Activated CD4-positive, alpha-beta T cell treated with anti-CD3 and anti-CD28 coated beads for 36 hours (primary cell): ENCODE measurements at regions not wholly inside any gene's neighbourhood (a gene's known extent, or its start where the extent isn't known, plus 50 kb on each side); places are given as distances from the start of the nearest gene placed in this dataset.

Experiments
- ATAC-seq: fragments of 200-7000 bp; cut with Tn5 transposase; one replicate; pipeline ENCODE4 v1.10.0; 2021; ENCODE audit warnings: mild to moderate bottlenecking, moderate library complexity
- CTCF ChIA-PET: fragments of 350-600 bp; sonication (Branson Sonifier 250); formaldehyde crosslinking; loops from one replicate; lab custom pipeline; 2021; ENCODE audit warnings: antibody characterized with exemption; lab: Charles Lee
- POLR2A ChIA-PET: fragments of 350-600 bp; sonication (Branson Sonifier 250); formaldehyde crosslinking; loops from one replicate; lab custom pipeline; 2021; ENCODE audit warnings: antibody characterized with exemption, inconsistent platforms; lab: Charles Lee
- DNase-seq: peaks from one replicate; pipeline ENCODE4 v3.0.0-alpha.2; 2020
- H3K27ac Mint-ChIP-seq: one replicate; pipeline ENCODE4 v1.8.0; 2021; ENCODE audit warnings: mixed read lengths
- H3K27me3 Mint-ChIP-seq: one replicate; pipeline ENCODE4 v1.8.0; 2021; ENCODE audit warnings: mixed read lengths
- H3K36me3 Mint-ChIP-seq: one replicate; pipeline ENCODE4 v1.8.0; 2021; ENCODE audit warnings: low read depth, mixed read lengths
- H3K4me1 Mint-ChIP-seq: one replicate; pipeline ENCODE4 v1.8.0; 2021; ENCODE audit warnings: mixed read lengths
- H3K4me3 Mint-ChIP-seq: one replicate; pipeline ENCODE4 v1.8.0; 2021; ENCODE audit warnings: mild to moderate bottlenecking, moderate library complexity, mixed read lengths
- H3K9me3 Mint-ChIP-seq: one replicate; pipeline ENCODE4 v1.8.0; 2021; ENCODE audit warnings: low read depth, mixed read lengths
- intact Hi-C, 2 experiments: fragments of 100-400 bp; cut with DNase I in 1 of 2; cut with micrococcal nuclease in 1 of 2; formaldehyde crosslinking; loops; one replicate each; pipeline versions ENCODE4 v1.14.2 to v1.15.1; 2022 to 2024; cut with DNase I, micrococcal nuclease

DNA sequence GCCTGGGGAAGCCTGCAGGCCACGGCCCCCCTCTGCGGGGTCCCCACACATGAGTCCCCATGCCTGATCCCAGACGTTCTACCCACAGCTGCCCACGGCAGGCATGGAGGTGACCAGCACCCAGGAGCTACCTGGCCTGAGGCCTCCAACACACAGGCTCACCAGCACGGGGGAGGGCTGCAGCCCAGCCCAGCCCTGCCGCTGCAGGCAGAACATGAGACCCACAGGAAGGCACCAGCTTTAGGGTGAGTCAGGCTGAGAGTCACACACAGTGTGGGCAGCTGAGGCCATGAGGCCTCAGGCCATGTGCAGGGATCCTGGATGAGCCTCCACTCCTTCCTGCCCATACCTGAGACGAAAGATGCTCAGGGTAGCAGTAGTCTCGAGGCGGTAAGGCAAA lies 121.1 kb downstream of the PSMG1 start:
- Mint-ChIP-seq H3K27ac (no peak overlapping the region), H3K9me3 (no peaks in the 10 kb centered on the region), H3K27me3 (peaks cover 2% of the 10 kb centered on the region), H3K4me1 (no peaks in the 10 kb centered on the region), H3K36me3 (no peaks in the 10 kb centered on the region), H3K4me3 (no peak overlapping the region)
- ChIA-PET POLR2A (interaction anchor here (0.6 kb wide), 1 partner anchor 253 kb away, joined by 4 read pairs; no protein-coding TSS in a partner anchor), CTCF (no interaction called here)
- DNase-seq: no peak
- no peak for ATAC-seq
- intact Hi-C loops: no loop called here

- no peak for DNase-seq
- Mint-ChIP-seq H3K9me3 (no peaks in the 10 kb centered on the region), H3K36me3 (no peaks in the 10 kb centered on the region), H3K4me3 (no peak overlapping the region), H3K27me3 (peaks cover 2% of the 10 kb centered on the region), H3K4me1 (no peaks in the 10 kb centered on the region), H3K27ac (no peak overlapping the region)
- intact Hi-C loops: no loop called here
- POLR2A ChIA-PET: no interaction called here
- CTCF ChIA-PET: no interaction called here
- no peak for ATAC-seq
Measured at GRCh38 chr21:39061766-39062165, 121.5 kb downstream of the PSMG1 start.

DNA sequence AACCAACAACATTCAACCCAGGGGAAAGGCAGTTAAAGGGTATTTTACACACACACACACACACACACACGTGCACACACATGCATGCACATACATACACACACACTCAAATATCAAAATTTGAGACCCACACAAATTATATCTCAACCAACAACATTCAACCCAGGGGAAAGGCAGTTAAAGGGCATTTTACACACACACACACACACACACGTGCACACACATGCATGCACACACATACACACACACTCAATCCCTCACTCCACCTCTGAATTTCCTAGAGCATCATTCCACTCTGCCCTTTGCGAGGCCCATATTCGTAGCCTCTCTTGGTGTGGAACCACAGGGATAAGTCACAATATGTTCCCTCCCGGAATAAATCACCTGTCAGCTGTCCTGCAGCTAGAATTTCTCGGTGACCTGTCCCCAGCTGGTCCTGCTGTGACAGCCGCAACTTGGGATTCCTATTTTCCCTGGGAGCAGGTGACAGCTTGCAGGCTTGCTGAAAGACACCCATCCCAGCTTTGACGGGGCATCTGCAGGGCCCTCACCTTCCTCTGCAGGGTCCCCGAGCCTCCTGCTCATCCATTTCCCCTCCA lies 122.7 kb downstream of the PSMG1 start:
- ATAC-seq (no peak), DNase-seq (no peak)
- ChIA-PET CTCF (interaction anchor here (0.5 to 1.0 kb wide), 2 partner anchors 21 to 51 kb away, joined by 3 read pairs; no protein-coding TSS in a partner anchor), POLR2A (no interaction called here)
- H3K36me3 Mint-ChIP-seq: no peaks in the 10 kb centered on the region
- H3K4me1 Mint-ChIP-seq: no peaks in the 10 kb centered on the region
- peaks cover 4% of the 10 kb centered on the region for H3K27me3 Mint-ChIP-seq
- no peak overlapping the region for H3K27ac Mint-ChIP-seq
- intact Hi-C loops: no loop called here
- H3K4me3 Mint-ChIP-seq: no peak overlapping the region
- H3K9me3 Mint-ChIP-seq: no peaks in the 10 kb centered on the region

GRCh38 chr21:39057121-39057520 lies 126.1 kb downstream of the PSMG1 start:
- Mint-ChIP-seq H3K4me1 (no peaks in the 10 kb centered on the region), H3K27ac (no peak overlapping the region), H3K4me3 (no peak overlapping the region), H3K9me3 (no peaks in the 10 kb centered on the region), H3K27me3 (peaks cover 4% of the 10 kb centered on the region), H3K36me3 (no peaks in the 10 kb centered on the region)
- no peak for DNase-seq
- CTCF ChIA-PET: interaction anchor here (0.5 kb wide), 1 partner anchor 461 kb away, joined by 3 read pairs; no protein-coding TSS in a partner anchor
- intact Hi-C loops: no loop called here
- POLR2A ChIA-PET: no interaction called here
- ATAC-seq: no peak

GRCh38 chr21:39056636-39057035 lies 126.6 kb downstream of the PSMG1 start:
- Mint-ChIP-seq H3K4me3 (no peak overlapping the region), H3K9me3 (no peaks in the 10 kb centered on the region), H3K36me3 (no peaks in the 10 kb centered on the region), H3K27ac (no peak overlapping the region), H3K27me3 (peaks cover 4% of the 10 kb centered on the region), H3K4me1 (no peaks in the 10 kb centered on the region)
- intact Hi-C loops: no loop called here
- ATAC-seq (no peak), DNase-seq (no peak)
- POLR2A ChIA-PET: no interaction called here
- CTCF ChIA-PET: interaction anchor here (0.5 kb wide), 1 partner anchor 461 kb away, joined by 3 read pairs; no protein-coding TSS in a partner anchor

- DNase-seq: no peak
- H3K4me3 Mint-ChIP-seq: no peak overlapping the region
- intact Hi-C loops: no loop called here
- H3K27ac Mint-ChIP-seq: no peak overlapping the region
- H3K27me3 Mint-ChIP-seq: peaks cover 4% of the 10 kb centered on the region
- CTCF ChIA-PET: no interaction called here
- POLR2A ChIA-PET: no interaction called here
- no peaks in the 10 kb centered on the region for H3K9me3 Mint-ChIP-seq
- H3K4me1 Mint-ChIP-seq: no peaks in the 10 kb centered on the region
- no peak for ATAC-seq
- H3K36me3 Mint-ChIP-seq: no peaks in the 10 kb centered on the region
Measured at GRCh38 chr21:39055167-39055767, 128.0 kb downstream of the PSMG1 start.

DNA sequence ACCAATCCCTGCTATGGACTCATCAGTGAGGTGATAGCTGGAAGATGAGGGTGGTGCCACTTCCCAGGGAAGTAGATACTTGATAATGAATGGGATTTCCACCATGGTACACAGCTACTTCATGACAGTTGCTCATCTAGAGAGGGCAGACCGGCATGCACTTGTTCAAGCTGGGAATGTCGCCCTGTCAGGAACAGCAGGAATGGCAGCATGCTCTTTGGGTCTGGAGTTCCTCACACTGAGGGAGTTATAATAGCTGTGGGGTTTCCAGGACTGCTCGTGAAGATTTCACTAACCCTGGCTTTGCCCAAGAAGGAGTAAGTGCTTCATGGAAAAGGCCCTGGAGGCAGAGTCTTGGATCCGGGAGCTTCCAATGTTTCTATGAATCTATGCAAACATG lies 129.2 kb downstream of the PSMG1 start:
- ATAC-seq: no peak
- intact Hi-C loops: no loop called here
- DNase-seq: no peak
- no peak overlapping the region for H3K4me3 Mint-ChIP-seq
- H3K36me3 Mint-ChIP-seq: no peaks in the 10 kb centered on the region
- H3K27me3 Mint-ChIP-seq: peaks cover 4% of the 10 kb centered on the region
- CTCF ChIA-PET: no interaction called here
- no peaks in the 10 kb centered on the region for H3K4me1 Mint-ChIP-seq
- POLR2A ChIA-PET: no interaction called here
- H3K27ac Mint-ChIP-seq: no peak overlapping the region
- no peaks in the 10 kb centered on the region for H3K9me3 Mint-ChIP-seq

GRCh38 chr21:39053126-39053525 lies 130.1 kb downstream of the PSMG1 start:
- ATAC-seq: no peak
- Mint-ChIP-seq H3K9me3 (no peaks in the 10 kb centered on the region), H3K4me1 (no peaks in the 10 kb centered on the region), H3K36me3 (no peaks in the 10 kb centered on the region), H3K4me3 (no peak overlapping the region), H3K27ac (no peak overlapping the region), H3K27me3 (peaks cover 4% of the 10 kb centered on the region)
- ChIA-PET POLR2A (no interaction called here), CTCF (no interaction called here)
- intact Hi-C loops: no loop called here
- no peak for DNase-seq

DNA sequence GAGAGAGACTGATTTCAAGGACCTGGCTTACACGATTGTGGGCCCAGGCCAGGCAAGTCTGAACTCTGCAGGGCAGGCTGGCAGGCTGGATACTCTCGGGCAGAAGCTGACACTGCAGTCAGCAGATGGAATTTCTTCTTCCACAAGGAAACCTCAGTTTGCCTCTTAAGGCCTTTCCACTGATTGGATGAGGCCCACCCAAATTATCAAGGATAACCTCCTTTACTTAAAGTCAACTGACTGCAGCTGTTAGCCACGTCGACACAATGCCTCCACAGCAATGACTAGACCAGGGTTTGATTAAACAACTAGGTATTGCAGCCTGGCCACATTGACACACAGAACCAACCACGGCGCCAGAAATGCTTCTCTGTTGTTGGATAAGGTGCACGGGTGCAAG lies 130.5 kb downstream of the PSMG1 start:
- POLR2A ChIA-PET: no interaction called here
- intact Hi-C loops: no loop called here
- CTCF ChIA-PET: no interaction called here
- Mint-ChIP-seq H3K4me1 (no peaks in the 10 kb centered on the region), H3K36me3 (no peaks in the 10 kb centered on the region), H3K4me3 (no peak overlapping the region), H3K27ac (no peak overlapping the region), H3K9me3 (no peaks in the 10 kb centered on the region), H3K27me3 (peaks cover 4% of the 10 kb centered on the region)
- ATAC-seq: no peak
- no peak for DNase-seq

GRCh38 chr21:39051588-39051949 lies 131.7 kb downstream of the PSMG1 start:
- ChIA-PET POLR2A (no interaction called here), CTCF (no interaction called here)
- Mint-ChIP-seq H3K9me3 (no peaks in the 10 kb centered on the region), H3K27me3 (peaks cover 2% of the 10 kb centered on the region), H3K27ac (no peak overlapping the region), H3K36me3 (no peaks in the 10 kb centered on the region), H3K4me3 (no peak overlapping the region), H3K4me1 (no peaks in the 10 kb centered on the region)
- no peak for DNase-seq
- ATAC-seq: no peak
- intact Hi-C loops: no loop called here

DNA sequence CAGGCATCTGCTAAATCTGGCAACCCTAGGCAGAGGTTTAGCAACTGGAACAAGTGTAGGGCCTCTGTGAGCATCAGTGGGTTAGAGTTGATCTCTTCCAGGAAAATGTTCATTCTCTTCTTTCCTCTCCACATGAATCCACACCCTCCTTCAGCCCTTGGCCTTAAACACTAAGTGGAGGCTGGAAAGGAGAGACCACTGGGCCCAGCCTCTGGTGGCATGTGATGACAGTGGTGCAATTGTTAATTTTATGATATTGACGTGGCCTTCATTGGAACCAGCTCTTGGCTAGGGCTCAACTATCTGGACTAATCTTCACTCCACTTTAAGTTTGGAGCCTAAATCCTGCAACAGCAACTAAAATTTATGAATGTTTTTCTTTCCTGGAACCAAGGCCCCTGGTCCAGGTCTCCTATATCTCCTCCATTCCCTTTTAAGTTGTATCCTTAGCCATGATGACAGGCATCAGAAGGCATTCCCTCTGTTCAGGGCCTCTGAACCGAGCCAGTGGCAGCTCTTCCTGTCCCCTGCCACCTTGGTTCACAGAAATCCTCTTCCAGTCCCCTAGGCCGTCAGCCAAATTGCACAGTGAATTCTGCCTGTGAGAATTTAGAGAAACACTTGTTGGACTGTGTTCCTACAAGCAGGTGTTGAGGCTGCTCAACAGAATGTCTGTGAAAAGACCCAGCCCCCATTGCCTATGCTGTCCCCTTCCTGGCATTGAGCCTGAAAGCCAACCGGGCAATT lies 132.2 kb downstream of the PSMG1 start:
- Mint-ChIP-seq H3K4me1 (no peaks in the 10 kb centered on the region), H3K27ac (no peak overlapping the region), H3K9me3 (no peaks in the 10 kb centered on the region), H3K36me3 (no peaks in the 10 kb centered on the region), H3K4me3 (no peak overlapping the region), H3K27me3 (no peaks in the 10 kb centered on the region)
- ChIA-PET POLR2A (no interaction called here), CTCF (interaction anchor here (0.6 kb wide), 1 partner anchor 388 kb away, joined by 3 read pairs; no protein-coding TSS in a partner anchor)
- DNase-seq (no peak), ATAC-seq (no peak)
- intact Hi-C loops: no loop called here

DNA sequence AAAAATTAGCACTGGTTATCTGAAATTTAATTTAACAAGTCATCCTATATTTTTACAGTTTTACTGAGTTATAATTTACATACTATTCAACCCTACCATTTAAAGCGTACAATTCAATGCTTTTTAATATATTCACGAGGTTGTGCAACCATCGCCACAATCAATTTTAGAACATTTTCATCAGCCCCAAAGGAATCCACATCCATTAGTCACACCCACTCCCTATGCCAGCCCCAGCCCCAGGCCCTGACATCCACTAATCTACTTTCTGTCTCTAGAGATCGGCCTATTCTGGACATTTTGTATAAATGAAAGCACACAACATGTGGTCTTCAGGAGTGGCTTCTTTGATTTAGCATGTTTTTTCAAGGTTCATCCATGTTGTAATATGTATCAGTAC lies 134.7 kb downstream of the PSMG1 start:
- no peak for ATAC-seq
- no peaks in the 10 kb centered on the region for H3K27me3 Mint-ChIP-seq
- DNase-seq: no peak
- H3K27ac Mint-ChIP-seq: no peak overlapping the region
- no peaks in the 10 kb centered on the region for H3K9me3 Mint-ChIP-seq
- H3K4me3 Mint-ChIP-seq: no peak overlapping the region
- H3K4me1 Mint-ChIP-seq: no peaks in the 10 kb centered on the region
- intact Hi-C loops: no loop called here
- ChIA-PET CTCF (interaction anchor here (0.5 to 0.7 kb wide), 2 partner anchors 37 to 74 kb away, joined by 3 to 4 read pairs; no protein-coding TSS in a partner anchor), POLR2A (interaction anchor here (0.6 kb wide), 1 partner anchor 112 kb away, joined by 3 read pairs; no protein-coding TSS in a partner anchor)
- no peaks in the 10 kb centered on the region for H3K36me3 Mint-ChIP-seq
